ENCODE measurements at regions not wholly inside any gene's neighbourhood (a gene's known extent, or its start where the extent isn't known, plus 50 kb on each side); places are given as distances from the start of the nearest gene placed in this dataset.

- TF ChIP-seq CTCF (tag by site-specific recombination; IDR thresholded peaks at IDR 0.05) (no peak), ZNF302 (tag by site-specific recombination; IDR thresholded peaks at IDR 0.05; ENCODE audit: low read depth) (no peak)
These were observed 1020.1 kb downstream of the TBC1D22A start (continued) for GRCh38 chr22:47782328-47783075.

GRCh38 chr22:47781427-47782111 lies 1019.1 kb downstream of the TBC1D22A start:
- Histone ChIP-seq H3K9me3 (ENCODE audit: control insufficient read depth, insufficient read depth, low read depth, low read length) (no peaks in the 10 kb centered on the region), H3K27ac (ENCODE audit: extremely low read depth, low read depth, low read length) (no peak overlapping the region), H3K36me3 (ENCODE audit: control insufficient read depth in 2 of 2, insufficient read depth in 1 of 2, low read length in 2 of 2) (no peaks in the 10 kb centered on the region), H3K4me1 (ENCODE audit: control insufficient read depth, insufficient read depth, low read length) (no peaks in the 10 kb centered on the region), H3K4me3 (ENCODE audit: low read depth, low read length) (no peak overlapping the region)
- CTCF ChIA-PET, result no interaction called here
- POLR2A ChIA-PET, result no interaction called here
- TF ChIP-seq SCRT2 (tag by site-specific recombination; IDR thresholded peaks at IDR 0.05) (no peak), ZBTB8A (tag by site-specific recombination; IDR thresholded peaks at IDR 0.05) (no peak), ZNF529 (tag by site-specific recombination; IDR thresholded peaks at IDR 0.05; ENCODE audit: insufficient replicate concordance) (no peak), TSHZ1 (tag by site-specific recombination; IDR thresholded peaks at IDR 0.05; ENCODE audit: borderline replicate concordance) (no peak), ZBTB26 (tag by site-specific recombination; optimal IDR thresholded peaks at IDR 0.05) (no peak), ZNF785 (tag by site-specific recombination; IDR thresholded peaks at IDR 0.05) (no peak), BCL11B (tag by site-specific recombination; IDR thresholded peaks at IDR 0.05; ENCODE audit: low read depth) (no peak), ZBTB48 (tag by site-specific recombination; IDR thresholded peaks at IDR 0.05) (no peak), ZEB2 (tag by site-specific recombination; IDR thresholded peaks at IDR 0.05) (no peak), ZNF707 (tag by site-specific recombination; IDR thresholded peaks at IDR 0.05) (no peak), ZNF621 (tag by site-specific recombination; IDR thresholded peaks at IDR 0.05) (no peak), ZNF792 (tag by site-specific recombination; IDR thresholded peaks at IDR 0.05) (no peak), ZSCAN23 (tag by site-specific recombination; IDR thresholded peaks at IDR 0.05) (no peak), WT1 (tag by site-specific recombination; IDR thresholded peaks at IDR 0.05) (no peak), ZFP3 (tag by site-specific recombination; IDR thresholded peaks at IDR 0.05; ENCODE audit: low read depth) (no peak), ZNF280D (tag by site-specific recombination; IDR thresholded peaks at IDR 0.05) (no peak), IKZF3 (tag by site-specific recombination; IDR thresholded peaks at IDR 0.05) (no peak), ZNF174 (tag by site-specific recombination; IDR thresholded peaks at IDR 0.05) (no peak), REST (tag by site-specific recombination; IDR thresholded peaks at IDR 0.05) (no peak), YY1 (tag by site-specific recombination; IDR thresholded peaks at IDR 0.05) (no peak)
